AG10803 (cell line): ENCODE measurements at regions not wholly inside any gene's neighbourhood (a gene's known extent, or its start where the extent isn't known, plus 50 kb on each side); places are given as distances from the start of the nearest gene placed in this dataset.
A peak's percentile ranks its signal among the peaks of the same experiment; 100 is the strongest.

Experiments
- DNase-seq: peaks from one replicate; pipeline ENCODE4 v3.0.0; 2010; ENCODE audit warnings: low read depth
- H3K4me3 ChIP-seq: 2 replicates; pipeline ENCODE4 v1.5.1; 2011; ENCODE audit warnings: mild to moderate bottlenecking, low read length, control low read depth
- CTCF ChIP-seq: conservative IDR thresholded peaks from 2 replicates; pipeline ENCODE4 v1.5.1; 2011; ENCODE audit warnings: mild to moderate bottlenecking, low read length, control low read depth, inconsistent platforms

DNA sequence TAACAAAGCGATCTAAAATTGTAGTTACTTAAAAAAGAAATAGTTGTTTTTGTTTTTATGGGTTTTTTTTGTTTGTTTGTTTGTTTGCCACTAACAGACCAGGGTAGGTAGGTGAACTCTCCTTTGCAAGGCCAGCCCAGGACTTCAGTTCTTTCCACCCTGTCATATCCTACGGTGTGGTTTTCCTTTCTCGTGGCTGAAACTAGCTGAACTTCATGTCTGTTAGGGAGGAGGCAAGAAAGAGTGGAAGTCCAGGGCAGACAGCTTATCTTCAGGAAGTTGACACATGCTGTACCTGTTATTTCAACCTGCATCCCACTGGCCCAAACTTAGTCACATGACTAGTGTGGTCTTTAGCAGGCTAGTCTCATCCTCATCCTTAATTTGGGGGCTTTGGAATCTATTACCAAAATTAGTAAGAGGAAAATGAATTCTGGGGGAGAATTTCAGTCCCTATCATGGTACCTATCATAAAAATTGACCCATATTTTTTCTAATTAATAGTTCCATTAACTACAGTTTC, 62.9 kb upstream of the LRRC7 start:
- TF ChIP-seq CTCF = no peak
- no peak overlapping the region for H3K4me3 ChIP-seq
- no peak for DNase-seq

DNA sequence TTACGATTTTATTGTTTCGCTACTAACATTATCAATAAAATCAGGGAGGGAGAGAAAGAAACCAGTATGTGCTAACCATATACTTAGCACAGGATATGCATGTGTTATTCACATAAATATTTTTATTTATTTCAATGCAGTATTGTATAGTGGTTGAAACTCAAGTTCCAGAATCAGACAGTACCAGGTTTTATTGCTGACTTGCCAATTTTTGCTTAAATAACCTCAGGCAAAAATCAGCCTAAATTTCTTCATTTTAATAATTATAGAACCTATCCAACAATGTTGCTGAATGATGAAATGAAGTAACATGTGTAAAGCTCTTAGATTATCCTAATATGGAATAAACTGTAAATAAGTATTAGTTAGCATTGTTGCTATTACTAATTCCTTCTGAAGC, 61.4 kb upstream of the LRRC7 start:
- no peak overlapping the region for H3K4me3 ChIP-seq
- DNase-seq = no peak
- no peak for TF ChIP-seq CTCF

GRCh38 chr1:69506721-69507120, 61.0 kb upstream of the LRRC7 start:
- no peak overlapping the region for H3K4me3 ChIP-seq
- no peak for TF ChIP-seq CTCF
- DNase-seq = no peak

GRCh38 chr1:69510026-69510425, 57.7 kb upstream of the LRRC7 start:
- no peak for DNase-seq
- no peak for TF ChIP-seq CTCF

DNA sequence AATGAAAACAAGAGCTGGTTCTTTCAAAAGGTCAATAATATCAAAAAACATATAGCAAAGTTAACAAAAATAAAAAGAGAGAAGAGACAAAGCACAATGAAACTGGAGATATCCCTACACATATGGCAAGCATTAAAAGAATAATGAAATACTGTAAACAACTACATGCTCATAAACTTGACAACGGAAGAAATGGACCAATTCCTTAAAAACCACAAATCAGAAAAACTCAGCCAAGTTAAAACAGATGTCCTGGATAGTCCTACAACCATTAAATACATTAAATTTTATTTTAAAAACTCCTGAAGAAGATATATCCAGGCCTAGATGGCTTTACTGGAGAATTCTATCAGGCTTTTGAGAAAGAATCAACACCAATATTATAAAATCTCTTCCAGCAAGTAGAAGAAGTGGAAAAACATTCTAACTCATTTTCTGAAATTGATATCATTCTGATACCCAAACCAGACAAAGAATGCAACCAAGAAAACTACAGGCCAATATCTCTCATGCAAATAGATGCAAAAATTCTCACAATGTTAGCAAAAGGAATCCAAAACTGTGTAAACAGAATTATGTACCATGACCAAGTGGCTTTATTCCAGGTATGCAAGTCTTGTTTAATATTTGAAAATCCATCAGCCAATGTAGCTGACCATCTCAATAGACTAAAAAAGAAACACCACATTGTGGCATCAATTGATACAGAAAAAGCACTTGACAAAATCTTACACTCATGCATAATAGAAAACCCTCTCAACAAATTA, 56.1 kb upstream of the LRRC7 start:
- H3K4me3 ChIP-seq = no peak overlapping the region
- peak; percentile 70 for DNase-seq
- no peak for TF ChIP-seq CTCF

More at GRCh38 chr1:69510026-69510425, 57.7 kb upstream of the LRRC7 start:
- H3K4me3 ChIP-seq = no peak overlapping the region

DNA sequence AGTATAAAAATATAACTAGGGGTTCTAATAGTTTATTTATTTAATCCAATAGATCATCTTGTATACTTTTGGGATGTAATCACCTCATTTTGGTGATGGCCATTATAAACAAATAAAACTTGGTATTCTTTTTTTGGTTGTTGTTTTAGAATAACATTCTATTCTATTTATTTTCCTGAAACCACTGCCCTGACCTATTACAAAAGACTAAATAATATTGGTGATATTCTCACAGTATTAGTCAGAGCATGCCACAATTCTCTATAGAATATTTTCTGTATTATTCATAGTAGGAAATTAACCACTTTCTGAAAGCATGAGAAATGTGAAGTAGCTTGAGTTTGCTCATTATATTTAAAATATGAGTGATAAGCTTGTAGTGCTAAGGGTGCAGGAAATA, 54.1 kb upstream of the LRRC7 start:
- DNase-seq = peak; percentile 54
- no peak overlapping the region for H3K4me3 ChIP-seq
- no peak for TF ChIP-seq CTCF
